BLaER1 (cell line): ENCODE measurements at regions not wholly inside any gene's neighbourhood (a gene's known extent, or its start where the extent isn't known, plus 50 kb on each side); places are given as distances from the start of the nearest gene placed in this dataset.

Experiments
- H3K27ac ChIP-seq: shearing (Covaris generic); formaldehyde crosslinking; 2 replicates; pipeline ENCODE4 v1.8.1; 2022
- H3K27me3 ChIP-seq: shearing (Covaris generic); formaldehyde crosslinking; 2 replicates; pipeline ENCODE4 v1.8.1; 2022
- H3K36me3 ChIP-seq: shearing (Covaris generic); formaldehyde crosslinking; 2 replicates; pipeline ENCODE4 v1.8.1; 2022
- H3K4me1 ChIP-seq: shearing (Covaris generic); formaldehyde crosslinking; 2 replicates; pipeline ENCODE4 v1.8.1; 2022
- H3K4me2 ChIP-seq: shearing (Covaris generic); formaldehyde crosslinking; 2 replicates; pipeline ENCODE4 v1.8.1; 2022
- H3K4me3 ChIP-seq: shearing (Covaris generic); formaldehyde crosslinking; 2 replicates; pipeline ENCODE4 v1.8.1; 2022
- H3K9ac ChIP-seq: shearing (Covaris generic); formaldehyde crosslinking; 2 replicates; pipeline ENCODE4 v1.8.1; 2022
- H3K9me3 ChIP-seq: shearing (Covaris generic); formaldehyde crosslinking; 2 replicates; pipeline ENCODE4 v1.8.1; 2022
- H4K20me1 ChIP-seq: shearing (Covaris generic); formaldehyde crosslinking; 2 replicates; pipeline ENCODE4 v1.8.1; 2022
- Cebpa-rat ChIP-seq: shearing (Covaris generic); IDR thresholded peaks from 2 replicates; pipeline ENCODE4 v1.8.1; 2022

GRCh38 chr10:133027482-133027881, 60.2 kb upstream of the ADGRA1 start:
- no peak overlapping the region for H3K27ac ChIP-seq
- TF ChIP-seq Cebpa-rat, result no peak
- H3K4me2 ChIP-seq, result no peak overlapping the region
- peaks cover 45% of the 10 kb centered on the region for H3K4me1 ChIP-seq
- no peaks in the 10 kb centered on the region for H4K20me1 ChIP-seq
- H3K9me3 ChIP-seq, result no peaks in the 10 kb centered on the region
- no peak overlapping the region for H3K4me3 ChIP-seq
- H3K27me3 ChIP-seq, result peaks cover 46% of the 10 kb centered on the region
- no peak overlapping the region for H3K9ac ChIP-seq
- no peaks in the 10 kb centered on the region for H3K36me3 ChIP-seq

GRCh38 chr10:133026726-133027395, 60.9 kb upstream of the ADGRA1 start:
- no peak overlapping the region for H3K4me3 ChIP-seq
- H3K9me3 ChIP-seq, result no peaks in the 10 kb centered on the region
- peaks cover 46% of the 10 kb centered on the region for H3K27me3 ChIP-seq
- H3K9ac ChIP-seq, result no peak overlapping the region
- peaks cover 52% of the 10 kb centered on the region for H3K4me1 ChIP-seq
- H3K36me3 ChIP-seq, result no peaks in the 10 kb centered on the region
- H3K4me2 ChIP-seq, result no peak overlapping the region
- TF ChIP-seq Cebpa-rat, result no peak
- no peaks in the 10 kb centered on the region for H4K20me1 ChIP-seq
- no peak overlapping the region for H3K27ac ChIP-seq

GRCh38 chr10:133026171-133026570, 61.6 kb upstream of the ADGRA1 start:
- Histone ChIP-seq H3K27ac (no peak overlapping the region), H3K27me3 (peaks cover 46% of the 10 kb centered on the region), H3K9ac (no peak overlapping the region), H3K4me3 (no peak overlapping the region), H3K4me1 (peaks cover 58% of the 10 kb centered on the region), H3K9me3 (no peaks in the 10 kb centered on the region), H3K36me3 (no peaks in the 10 kb centered on the region), H4K20me1 (no peaks in the 10 kb centered on the region), H3K4me2 (no peak overlapping the region)
- TF ChIP-seq Cebpa-rat, result no peak

- Histone ChIP-seq H3K4me3 (no peak overlapping the region), H3K4me1 (peaks cover 58% of the 10 kb centered on the region), H3K27me3 (peaks cover 46% of the 10 kb centered on the region), H3K9ac (no peak overlapping the region), H3K36me3 (no peaks in the 10 kb centered on the region), H3K27ac (no peak overlapping the region), H3K9me3 (no peaks in the 10 kb centered on the region; the same call in 1 of the 2 replicates), H4K20me1 (no peaks in the 10 kb centered on the region), H3K4me2 (peak overlapping the region; percentile 72; the same call in 1 of the 2 replicates)
- no peak for TF ChIP-seq Cebpa-rat
Observed at GRCh38 chr10:133025558-133026090, 62.1 kb upstream of the ADGRA1 start.

GRCh38 chr10:133024704-133025557, 62.8 kb upstream of the ADGRA1 start:
- no peak for TF ChIP-seq Cebpa-rat
- Histone ChIP-seq H3K27me3 (peaks cover 40% of the 10 kb centered on the region), H3K4me3 (no peak overlapping the region), H3K36me3 (no peaks in the 10 kb centered on the region), H4K20me1 (no peaks in the 10 kb centered on the region), H3K4me2 (peak overlapping the region; percentile 72), H3K9ac (no peak overlapping the region), H3K27ac (no peak overlapping the region), H3K4me1 (peaks cover 55% of the 10 kb centered on the region), H3K9me3 (no peaks in the 10 kb centered on the region; the same call in 1 of the 2 replicates)

GRCh38 chr10:133023216-133023843, 64.4 kb upstream of the ADGRA1 start:
- H3K9me3 ChIP-seq, result no peaks in the 10 kb centered on the region; the same call in 1 of the 2 replicates
- H3K27me3 ChIP-seq, result peaks cover 26% of the 10 kb centered on the region
- peaks cover 43% of the 10 kb centered on the region for H3K4me1 ChIP-seq
- H3K9ac ChIP-seq, result no peak overlapping the region
- peak overlapping the region; percentile 72 for H3K4me2 ChIP-seq
- H3K4me3 ChIP-seq, result no peak overlapping the region
- no peaks in the 10 kb centered on the region for H4K20me1 ChIP-seq
- no peak overlapping the region for H3K27ac ChIP-seq
- no peaks in the 10 kb centered on the region for H3K36me3 ChIP-seq
- TF ChIP-seq Cebpa-rat, result no peak

- Histone ChIP-seq H3K27ac (peak overlapping the region; percentile 55; the same call in 1 of the 2 replicates), H3K9ac (peak overlapping the region; percentile 31; the same call in 1 of the 2 replicates), H3K27me3 (peaks cover 26% of the 10 kb centered on the region), H3K4me1 (peaks cover 43% of the 10 kb centered on the region), H3K4me2 (peak overlapping the region; percentile 72), H3K9me3 (no peaks in the 10 kb centered on the region; the same call in 1 of the 2 replicates), H3K4me3 (no peak overlapping the region), H4K20me1 (no peaks in the 10 kb centered on the region), H3K36me3 (no peaks in the 10 kb centered on the region)
- TF ChIP-seq Cebpa-rat, result no peak
Observed at GRCh38 chr10:133022776-133023100, 65.0 kb upstream of the ADGRA1 start.

- no peaks in the 10 kb centered on the region for H3K36me3 ChIP-seq
- H3K27ac ChIP-seq, result peak overlapping the region; percentile 55; the same call in 1 of the 2 replicates
- no peak for TF ChIP-seq Cebpa-rat
- no peak overlapping the region; the same call in 1 of the 2 replicates for H3K4me3 ChIP-seq
- H3K27me3 ChIP-seq, result peaks cover 25% of the 10 kb centered on the region
- peak overlapping the region; percentile 31; the same call in 1 of the 2 replicates for H3K9ac ChIP-seq
- H3K9me3 ChIP-seq, result peaks cover 5% of the 10 kb centered on the region; the same call in 1 of the 2 replicates
- H3K4me1 ChIP-seq, result peaks cover 43% of the 10 kb centered on the region
- H3K4me2 ChIP-seq, result peak overlapping the region; percentile 72
- H4K20me1 ChIP-seq, result no peaks in the 10 kb centered on the region
Observed at GRCh38 chr10:133021963-133022775, 65.6 kb upstream of the ADGRA1 start.
